ENCODE measurements at regions not wholly inside any gene's neighbourhood (a gene's known extent, or its start where the extent isn't known, plus 50 kb on each side); places are given as distances from the start of the nearest gene placed in this dataset.
"Not testable (repeated sequence)": the region's sequence is repeated elsewhere in the genome, so short reads cannot be mapped to it uniquely, and the experiment has no call there.

DNA sequence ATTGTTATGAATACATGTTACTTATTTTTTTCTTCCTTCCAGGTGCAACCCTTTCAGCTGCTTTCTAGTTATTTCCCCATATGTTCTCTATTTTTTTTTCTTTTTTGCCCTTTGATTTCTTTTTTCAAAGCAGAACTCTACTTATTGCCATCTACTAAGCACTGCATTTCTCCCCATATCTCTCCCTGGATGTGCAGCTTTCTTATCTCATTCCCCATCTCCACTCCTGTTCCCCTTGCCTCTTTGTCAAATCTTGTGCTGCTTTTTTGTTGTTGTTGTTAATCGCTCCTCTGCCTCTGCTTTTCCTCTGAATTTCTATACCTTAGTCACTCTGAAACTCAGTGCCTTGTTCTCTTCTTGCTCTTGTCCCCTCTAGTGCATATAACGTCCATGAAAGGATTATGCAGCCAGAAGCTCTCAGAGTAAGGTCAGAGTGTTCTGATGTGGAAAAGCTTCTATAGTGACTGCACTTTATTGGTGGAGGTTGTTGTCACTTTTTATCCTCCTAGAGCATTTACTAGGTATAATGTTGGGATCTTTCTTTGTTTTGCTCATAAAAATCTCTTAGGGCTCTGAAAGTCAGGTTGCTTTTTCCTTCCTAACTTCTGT is 51.1 kb upstream of the JADE1 start:
- no peak for DNase-seq

DNA sequence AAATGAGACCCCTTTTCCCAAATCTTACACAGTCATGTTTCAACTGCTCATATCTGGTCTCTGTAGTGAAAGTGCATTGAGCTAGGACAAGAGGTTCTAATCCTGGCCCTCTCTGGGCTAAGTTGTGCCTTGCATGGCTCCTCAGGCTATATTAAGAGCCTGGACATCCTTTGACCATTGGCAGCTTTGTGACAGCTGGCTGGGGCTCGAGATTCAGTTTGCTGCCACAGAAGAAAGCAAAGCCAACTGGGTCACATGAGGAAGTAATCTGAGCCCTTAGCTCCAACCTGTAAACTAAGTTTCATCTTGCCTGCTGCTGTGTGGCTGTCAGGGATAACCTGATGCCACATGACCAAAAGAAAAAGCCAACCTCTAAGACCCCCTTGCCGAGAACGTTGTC is 51.8 kb upstream of the JADE1 start:
- DNase-seq, result no peak

DNA sequence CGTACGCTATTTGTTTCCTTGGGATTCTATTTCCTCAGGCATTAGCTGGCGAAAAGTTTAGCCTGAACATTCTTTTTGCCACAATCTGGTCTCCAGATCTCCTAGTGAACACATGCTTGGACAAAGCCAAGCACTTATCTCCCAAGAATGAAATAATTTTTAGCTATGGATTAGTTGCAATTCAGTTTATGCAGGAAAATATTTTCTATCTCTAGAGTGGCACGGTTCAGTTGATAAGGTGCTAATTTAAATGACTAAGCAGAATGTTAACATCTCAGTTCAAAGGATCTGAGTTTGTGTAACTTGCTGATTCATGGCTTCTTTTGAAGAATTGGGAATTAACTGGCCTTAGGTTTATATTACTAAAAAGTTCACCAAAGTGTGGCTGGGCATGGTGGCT is 58.1 kb upstream of the JADE1 start:
- peak; percentile 77 for DNase-seq

DNA sequence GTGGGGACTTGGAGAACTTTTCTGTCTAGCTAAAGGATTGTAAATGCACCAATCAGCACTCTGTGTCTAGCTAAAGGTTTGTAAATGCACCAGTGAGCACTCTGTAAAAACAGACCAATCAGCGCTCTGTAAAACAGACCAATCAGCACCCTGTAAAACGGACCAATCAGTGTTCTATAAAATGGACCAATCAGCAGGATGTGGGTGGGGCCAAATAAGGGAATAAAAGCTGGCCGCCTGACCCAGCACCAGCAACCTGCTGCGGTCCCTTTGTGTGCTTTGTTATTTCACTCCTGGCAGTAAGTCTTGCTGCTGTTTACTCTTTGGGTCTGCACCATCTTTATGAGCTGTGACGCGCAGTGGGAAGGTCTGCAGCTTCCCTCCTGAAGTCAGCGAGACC is 67.8 kb upstream of the JADE1 start:
- not testable (repeated sequence) for DNase-seq

DNA sequence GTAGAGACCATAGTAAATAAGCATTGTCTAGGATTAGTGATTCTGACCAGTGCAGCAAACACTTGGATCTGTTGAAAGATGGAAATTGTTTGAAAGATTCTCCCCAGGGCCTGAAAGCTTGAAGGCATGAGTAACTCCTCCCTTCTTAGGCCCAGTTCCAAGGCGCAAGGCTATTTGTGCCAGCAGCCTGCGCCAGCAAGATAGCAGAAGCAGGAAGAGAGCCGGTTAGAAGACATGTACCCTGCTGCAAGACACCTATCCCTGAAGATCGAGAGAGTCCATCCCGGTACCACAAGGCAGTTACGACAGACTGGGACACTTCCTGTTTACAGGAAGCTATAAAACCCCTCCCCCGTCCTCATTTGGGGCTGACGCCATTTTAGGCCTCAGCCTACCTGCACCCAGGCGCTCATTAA is 72.4 kb upstream of the JADE1 start:
- DNase-seq, result peak; percentile 89

DNA sequence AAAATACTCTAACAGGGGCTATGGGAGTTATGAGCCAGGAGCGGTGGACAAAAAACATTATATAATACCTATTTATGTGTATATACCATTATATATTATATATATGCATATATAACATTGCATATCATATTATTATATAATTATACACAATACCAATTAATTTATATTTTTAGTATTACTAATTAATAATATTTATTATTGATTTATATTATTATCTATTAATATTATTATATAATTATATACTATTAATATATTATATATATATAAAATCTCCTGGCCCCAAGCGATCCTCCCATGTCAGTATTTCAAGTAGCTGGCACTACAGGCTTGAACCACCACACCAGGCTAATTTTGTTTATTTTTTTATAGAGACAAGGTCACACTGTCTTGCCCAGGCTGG is 73.8 kb upstream of the JADE1 start:
- DNase-seq, result no peak

DNA sequence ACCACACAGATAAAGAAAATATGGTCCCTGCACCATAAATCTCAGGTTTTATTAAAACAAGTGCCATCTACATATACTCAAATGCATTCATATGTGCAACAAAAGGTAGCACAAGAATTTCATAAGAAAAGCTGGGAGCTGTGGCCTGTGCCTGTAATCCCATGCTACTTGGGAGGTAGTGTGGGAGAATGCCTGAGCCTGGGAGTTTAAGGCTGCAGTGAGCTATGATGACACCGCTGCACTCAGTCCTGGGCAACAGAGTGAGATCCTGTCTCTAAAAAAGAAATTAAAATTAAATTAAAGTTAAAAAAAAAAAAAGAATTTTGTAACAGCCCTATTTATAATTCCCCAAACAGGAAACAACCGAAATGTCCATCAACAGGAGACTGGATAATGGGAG is 81.3 kb upstream of the JADE1 start:
- no peak for DNase-seq

DNA sequence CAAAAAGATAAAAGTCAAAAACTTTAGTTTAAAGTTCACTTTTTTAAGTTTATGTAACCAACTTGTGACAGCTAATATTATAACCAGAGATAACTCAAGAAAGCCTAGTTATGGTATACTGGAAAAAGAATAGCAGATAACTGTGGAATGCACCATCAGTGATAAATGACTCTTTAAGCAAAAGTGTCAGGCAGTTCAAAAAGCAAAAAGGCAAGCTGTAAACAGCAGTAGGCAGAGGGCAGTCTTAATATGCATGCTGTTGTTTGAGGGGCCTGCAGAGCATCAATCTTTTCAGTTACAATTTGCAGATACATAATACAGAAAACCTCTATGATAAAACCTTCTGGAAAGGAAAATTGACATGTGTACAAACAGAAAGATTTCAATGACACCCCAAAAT is 81.8 kb upstream of the JADE1 start:
- DNase-seq, result no peak

DNA sequence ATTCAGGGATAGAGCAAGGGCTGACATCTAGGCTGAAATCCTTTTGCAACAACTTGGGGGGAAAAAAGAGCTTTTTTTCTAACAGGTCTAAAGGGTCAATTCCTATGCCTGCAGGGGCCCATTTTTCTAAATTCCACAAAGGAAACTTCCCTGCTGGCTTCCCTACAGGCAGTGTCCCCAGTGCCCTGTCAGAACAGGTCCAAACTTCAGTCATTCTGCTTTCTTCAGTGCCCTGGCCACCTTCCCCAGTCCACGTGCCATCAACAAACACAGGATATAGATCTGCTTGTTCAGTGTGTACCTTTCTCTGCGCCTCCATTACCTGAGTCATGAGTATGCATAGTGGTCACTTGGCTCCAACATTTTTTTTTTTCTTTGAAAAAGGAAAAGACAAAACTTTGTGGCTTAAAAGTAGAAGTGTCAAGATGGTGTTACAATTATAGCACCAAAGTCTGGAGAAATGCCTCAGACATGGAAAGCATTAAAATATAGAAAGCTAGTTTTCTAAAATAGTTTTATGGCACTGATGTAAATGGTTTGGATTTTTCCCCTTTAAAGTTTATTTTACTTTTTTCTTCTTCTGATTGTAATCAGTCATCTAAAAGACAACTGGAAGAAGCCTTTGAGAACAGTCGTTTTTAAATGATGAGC is 84.0 kb upstream of the JADE1 start:
- DNase-seq, result no peak

DNA sequence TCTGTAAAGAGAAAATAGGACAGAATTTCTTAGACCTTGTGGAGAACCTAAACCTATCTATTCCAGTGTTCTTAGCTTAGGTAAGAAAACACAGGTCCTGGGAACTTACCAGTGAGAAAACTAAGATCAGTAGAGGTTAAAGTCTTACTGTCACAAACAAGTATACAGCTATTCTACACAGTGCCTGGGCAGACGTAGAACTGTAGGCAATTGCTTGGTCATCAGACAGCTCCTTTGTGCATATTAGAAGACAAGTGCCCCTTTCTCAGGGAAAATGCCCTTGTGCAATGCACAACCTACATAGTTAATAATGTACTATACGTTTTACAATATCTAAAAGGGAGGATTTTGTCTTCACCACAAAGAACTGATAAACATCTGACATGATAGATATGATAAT is 86.6 kb upstream of the JADE1 start:
- no peak for DNase-seq

DNA sequence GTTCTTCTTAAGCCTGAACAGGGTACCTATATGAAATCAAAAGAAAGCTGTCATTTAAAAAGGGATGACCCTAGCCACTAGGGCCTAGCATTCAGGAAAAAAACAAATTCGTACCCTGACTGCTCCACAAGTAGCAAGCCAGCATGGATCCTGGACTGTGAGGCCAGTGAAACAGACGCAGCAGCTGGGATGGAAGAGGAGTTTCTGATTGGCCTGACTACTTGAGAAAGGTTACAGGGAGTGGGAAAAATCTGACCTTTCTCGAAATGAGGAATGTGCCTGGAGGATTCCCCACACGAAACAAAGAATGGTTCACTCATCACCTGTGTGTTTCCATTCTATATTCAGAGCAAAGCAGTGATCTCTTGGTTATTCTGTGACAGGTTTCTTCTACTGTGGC is 87.6 kb upstream of the JADE1 start:
- DNase-seq, result no peak

DNA sequence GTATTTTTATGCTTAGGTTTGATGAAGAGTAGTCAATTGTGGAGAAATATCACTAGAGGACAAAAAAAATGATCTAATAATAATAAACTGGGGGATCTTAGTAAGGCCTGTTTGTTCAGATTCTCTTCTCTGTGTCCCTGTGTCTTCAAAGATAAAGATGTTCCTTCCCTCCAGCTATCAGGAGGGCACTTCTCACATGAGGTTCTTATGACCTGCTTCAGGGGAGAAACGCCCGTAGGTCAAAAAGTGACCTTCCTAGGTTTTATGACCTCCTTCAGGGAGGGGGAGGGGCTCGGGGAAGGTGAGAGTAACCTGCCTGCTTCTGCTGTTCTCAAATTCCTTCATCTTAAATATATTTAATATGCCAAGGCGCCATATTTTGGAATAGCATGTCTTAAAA is 89.2 kb upstream of the JADE1 start:
- peak; percentile 62 for DNase-seq

DNA sequence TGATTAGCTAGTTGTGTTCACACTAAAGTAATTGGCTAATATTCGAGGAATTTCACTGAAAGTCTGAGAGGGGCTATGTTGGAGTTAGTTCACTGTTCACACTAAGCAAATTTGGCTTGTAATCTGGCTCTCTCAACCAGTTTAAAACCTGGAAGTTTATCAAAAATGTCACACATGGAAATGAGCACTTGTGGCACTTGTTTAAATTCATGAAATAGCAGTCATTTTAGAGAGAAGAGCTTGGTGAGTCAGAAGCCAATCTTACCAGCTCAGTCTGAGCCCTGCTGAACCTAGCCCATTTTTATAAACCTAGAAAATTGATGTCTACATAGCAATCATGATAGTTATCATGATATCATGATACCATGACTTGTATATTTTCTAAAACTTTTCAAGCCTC is 90.7 kb upstream of the JADE1 start:
- peak; percentile 21 for DNase-seq

DNA sequence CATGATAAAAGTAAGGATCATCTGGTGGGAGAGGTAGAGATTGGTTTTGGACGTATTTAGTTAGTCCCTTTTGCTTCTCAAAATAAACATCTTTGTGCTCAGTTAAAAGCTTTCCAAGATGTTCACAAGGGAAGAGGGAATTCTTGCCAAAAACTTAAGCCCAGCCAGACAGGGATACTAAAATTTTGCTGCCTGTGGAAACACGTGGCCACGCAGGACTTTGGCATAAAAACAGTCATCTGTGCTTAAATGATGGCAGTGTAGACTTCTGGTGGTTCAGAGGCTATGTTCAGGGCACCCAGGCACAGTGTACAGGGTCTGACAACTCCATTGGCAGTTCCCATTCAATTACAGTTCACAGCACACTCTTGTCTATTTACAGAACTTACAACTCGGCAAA is 93.2 kb upstream of the JADE1 start:
- DNase-seq, result no peak

DNA sequence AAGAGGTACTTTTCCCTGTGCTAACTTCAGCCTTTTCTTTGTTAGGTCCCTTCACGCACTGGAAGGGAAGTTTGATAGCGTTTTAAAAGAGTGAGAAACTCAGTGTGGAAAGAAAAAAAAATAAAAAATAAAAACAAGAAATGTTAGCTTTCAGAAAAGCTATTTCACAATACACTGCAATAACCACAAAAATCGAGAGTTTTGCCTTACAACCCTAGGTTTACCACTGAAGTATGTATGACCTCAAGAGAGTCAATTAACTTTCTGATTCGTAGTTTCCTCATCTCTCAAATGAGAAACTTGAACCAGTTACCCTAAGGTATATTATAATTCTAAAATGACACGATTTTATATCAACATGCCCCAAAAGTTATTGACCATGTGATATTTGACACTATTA is 93.9 kb upstream of the JADE1 start:
- DNase-seq, result no peak

DNA sequence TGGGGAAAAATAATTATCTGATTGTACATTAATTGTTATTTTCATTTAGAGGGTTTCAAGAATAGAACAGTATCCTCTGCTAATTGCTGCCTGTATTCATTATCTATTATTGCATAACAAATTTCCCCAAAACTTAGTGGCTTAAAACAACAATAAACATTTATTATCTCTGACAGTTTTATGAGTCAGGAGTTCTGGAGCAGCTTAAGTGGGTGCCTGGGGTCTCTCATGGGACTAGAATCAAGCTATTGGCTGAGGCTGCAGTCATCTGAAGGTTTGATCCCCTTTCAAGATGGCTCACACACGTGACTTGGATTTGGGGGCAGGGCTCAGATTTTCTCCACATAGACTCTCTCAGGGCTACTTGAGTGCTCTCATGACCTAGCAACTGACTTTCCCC is 98.1 kb upstream of the JADE1 start:
- DNase-seq, result no peak

DNA sequence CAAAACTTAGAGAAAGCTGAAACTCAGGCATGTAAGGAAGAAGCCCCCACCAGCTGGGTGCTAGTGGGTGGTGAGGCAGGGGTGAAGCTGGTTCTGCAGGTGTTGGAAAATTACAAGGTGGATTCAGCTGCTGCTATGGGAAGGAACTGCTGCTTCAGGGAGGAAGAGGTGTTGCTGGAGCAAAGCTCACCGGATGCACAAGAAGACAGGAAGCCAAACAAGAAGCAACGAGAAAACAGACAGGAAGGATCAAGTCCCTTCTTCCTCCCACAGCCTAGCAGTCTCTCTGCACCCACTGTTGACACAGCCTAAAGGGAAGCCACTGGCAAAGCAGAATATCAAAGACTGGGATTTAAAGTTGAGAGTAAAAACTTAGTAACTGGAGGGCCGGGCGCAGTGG is 100.2 kb upstream of the JADE1 start:
- no peak for DNase-seq

DNA sequence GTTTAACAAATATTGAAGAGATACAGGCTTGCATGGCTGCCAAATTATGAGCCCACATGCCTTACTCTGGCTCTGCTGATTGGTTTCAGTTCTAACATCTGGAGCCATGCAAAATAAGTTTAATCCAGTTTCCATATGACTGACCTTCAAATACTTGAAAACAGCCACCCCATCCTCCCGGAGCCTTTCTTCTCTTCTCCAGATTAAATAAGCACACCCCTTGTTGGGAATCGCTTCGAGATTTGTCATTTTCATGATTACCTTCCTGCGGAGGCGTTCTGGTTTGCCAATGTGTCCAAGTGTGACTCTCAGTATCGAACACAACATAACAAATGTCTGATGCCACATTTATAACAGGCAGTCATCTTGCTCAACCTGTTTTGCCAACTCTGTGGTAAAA is 101.6 kb upstream of the JADE1 start:
- no peak for DNase-seq

DNA sequence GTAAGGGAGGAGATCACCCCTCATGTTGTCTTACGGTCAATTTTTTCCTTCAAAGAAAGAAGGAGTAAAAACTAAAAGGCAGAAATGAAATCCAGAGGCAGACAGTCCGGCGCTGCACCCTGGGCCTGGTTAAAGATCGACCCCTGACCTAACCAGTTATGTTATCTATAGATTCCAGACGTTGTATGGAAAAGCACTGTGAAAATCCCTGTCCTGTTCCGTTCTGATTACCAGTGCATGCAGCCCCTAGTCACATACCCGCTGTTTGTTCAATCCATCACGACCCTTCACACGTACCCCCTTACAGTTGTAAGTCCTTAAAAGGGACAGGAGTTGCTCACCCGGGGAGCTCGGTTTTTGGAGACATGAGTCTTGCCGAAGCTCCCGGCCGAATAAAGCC is 105.6 kb upstream of the JADE1 start:
- DNase-seq, result no peak

DNA sequence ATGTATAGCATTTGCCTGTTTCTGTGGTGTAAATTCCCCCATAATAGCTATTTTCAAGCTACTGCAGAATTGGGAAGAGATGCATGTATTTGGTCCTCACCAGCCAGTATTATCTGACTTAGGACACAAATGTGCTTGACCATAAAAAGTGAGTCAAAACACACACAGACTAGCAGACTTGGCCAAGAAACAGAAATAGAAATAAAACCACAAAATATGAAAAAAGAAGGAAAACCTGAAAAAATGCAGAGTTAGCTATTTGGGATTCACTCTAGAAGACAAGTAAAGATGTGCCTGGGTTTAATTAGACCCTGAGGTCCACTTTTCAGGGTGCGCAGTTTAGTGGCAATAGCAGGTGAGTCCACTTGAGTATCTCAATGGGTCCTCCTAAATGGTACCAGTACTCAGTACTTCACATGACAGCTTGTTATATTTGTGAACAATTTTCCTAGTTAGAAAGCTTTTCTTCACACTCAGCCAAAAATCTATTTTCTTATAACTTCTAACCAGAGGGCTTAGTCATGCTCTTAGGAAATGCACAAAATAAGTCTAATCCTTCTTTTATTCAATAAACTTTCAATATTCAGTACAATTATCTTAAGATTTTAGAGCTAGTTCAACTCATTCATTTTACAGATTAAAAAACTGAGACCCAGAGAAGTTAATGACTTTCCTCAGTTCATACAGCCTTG is 108.7 kb upstream of the JADE1 start:
- DNase-seq, result no peak

DNA sequence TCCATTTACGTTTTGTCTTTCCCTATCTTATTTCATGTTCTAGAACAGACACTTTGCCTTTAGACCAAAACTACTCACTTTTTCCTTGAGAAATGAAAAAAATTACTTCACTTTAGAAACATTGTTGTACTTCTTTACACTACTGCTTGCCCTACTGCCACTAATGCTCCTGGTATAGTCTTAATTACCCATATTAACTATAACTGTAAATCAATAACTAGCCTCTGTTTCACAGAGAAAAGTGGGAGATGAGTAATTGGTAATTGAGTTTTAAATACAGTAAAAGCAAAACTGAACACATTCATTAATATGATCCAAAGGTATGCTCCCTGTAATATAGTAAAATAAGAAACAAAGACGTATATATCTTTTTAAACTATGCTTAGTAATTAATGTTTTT is 111.1 kb upstream of the JADE1 start:
- no peak for DNase-seq

DNA sequence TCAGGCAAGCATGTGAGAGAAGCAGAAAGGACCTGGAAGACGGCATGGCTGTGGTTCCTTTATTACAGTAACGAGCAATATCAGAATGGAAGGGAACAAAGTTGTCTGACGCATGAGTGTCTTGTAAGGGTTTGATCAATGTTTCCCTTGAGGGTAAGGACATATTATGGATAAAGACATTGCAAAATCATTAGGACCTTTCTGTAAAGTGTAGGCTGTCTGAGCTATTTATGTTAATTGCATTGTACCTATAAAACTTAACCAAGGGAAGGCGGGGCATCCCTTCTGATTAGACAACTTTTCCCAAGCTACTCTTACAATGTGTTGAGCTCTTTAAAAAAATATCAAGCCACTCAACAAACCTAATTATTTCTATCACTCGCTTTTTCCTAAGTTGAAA is 112.2 kb upstream of the JADE1 start:
- no peak for DNase-seq

DNA sequence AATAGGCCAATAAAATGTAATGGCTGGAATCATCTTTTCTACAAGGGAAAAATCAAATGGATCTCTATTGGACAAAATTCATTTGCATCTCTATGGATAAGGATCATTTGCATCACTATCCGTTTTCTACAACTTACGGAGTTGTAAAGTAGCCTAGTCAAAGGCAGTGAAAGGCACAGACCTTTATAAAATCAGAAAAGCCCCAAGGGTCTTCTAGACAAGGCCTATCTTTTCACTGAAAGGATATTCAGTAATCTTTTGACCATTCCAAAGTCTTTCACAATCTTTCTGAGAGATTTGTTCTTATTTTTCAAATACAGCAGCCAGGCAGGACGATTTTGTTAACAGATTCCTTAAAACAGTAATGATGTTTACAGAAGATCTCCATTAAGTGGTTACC is 119.5 kb upstream of the JADE1 start:
- no peak for DNase-seq

DNA sequence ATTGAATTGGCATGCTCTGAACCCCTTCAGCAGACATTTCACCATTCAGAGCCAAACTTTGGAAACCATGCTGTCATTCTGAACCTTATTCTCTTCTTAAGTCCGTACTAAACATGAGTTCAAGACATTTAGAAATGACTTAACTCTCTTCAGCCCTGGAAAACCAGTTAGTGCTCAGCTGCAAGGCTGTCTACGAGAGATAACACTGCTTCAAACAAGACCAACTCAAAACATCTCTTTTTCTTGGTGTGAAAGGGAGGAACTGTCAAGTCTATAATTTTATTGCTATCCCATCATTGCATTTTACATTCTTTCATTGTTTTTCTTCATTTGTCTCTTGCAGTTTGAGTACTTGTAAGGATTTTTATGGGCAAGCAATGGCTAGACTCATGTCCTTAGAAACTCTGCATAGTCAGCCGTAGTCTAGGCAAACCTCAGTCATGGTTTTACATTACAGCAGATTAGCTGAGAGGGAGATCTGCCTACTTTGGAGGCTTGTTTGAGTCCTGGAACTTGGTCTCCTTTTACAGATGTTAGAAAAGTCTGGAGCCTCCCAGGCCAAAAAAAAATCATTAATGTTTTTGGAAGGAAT is 120.6 kb upstream of the JADE1 start:
- DNase-seq, result peak; percentile 89

Data from hematopoietic multipotent progenitor cell treated with erythropoietin and hydrocortisone succinate and interleukin-3 and kit ligand, for 8 days (in vitro differentiated cells).